Adipocyte (in vitro differentiated cells): ENCODE measurements at regions not wholly inside any gene's neighbourhood (a gene's known extent, or its start where the extent isn't known, plus 50 kb on each side); places are given as distances from the start of the nearest gene placed in this dataset.
"Not testable (repeated sequence)": the region's sequence is repeated elsewhere in the genome, so short reads cannot be mapped to it uniquely, and the experiment has no call there.

Experiments
- DNase-seq: peaks from one replicate; pipeline ENCODE4 v3.0.0-alpha.2; 2015; ENCODE audit warnings: low read depth
- H3K27me3 ChIP-seq: replicated peaks from 2 replicates; pipeline ENCODE4 v1.7.0; 2013; ENCODE audit warnings: mild to moderate bottlenecking, low read length, moderate library complexity; ENCODE audit not compliant: control insufficient read depth, insufficient read depth
- H3K36me3 ChIP-seq: 2 replicates; pipeline ENCODE4 v1.7.0; 2013; ENCODE audit warnings: low read length, mild to moderate bottlenecking, moderate library complexity; ENCODE audit not compliant: control insufficient read depth, insufficient read depth, severe bottlenecking
- H3K4me1 ChIP-seq: 2 replicates; pipeline ENCODE4 v1.7.0; 2013; ENCODE audit warnings: mild to moderate bottlenecking, low read length, moderate library complexity; ENCODE audit not compliant: control insufficient read depth, insufficient read depth
- H3K4me3 ChIP-seq: 2 replicates; pipeline ENCODE4 v1.7.0; 2013; ENCODE audit warnings: mild to moderate bottlenecking, low read length, moderate library complexity
- H3K9ac ChIP-seq: 2 replicates; pipeline ENCODE4 v1.7.0; 2013; ENCODE audit warnings: mild to moderate bottlenecking, low read length, moderate library complexity
- H3K9me3 ChIP-seq: 2 replicates; pipeline ENCODE4 v1.7.0; 2013; ENCODE audit warnings: mild to moderate bottlenecking, low read length, moderate library complexity; ENCODE audit not compliant: control insufficient read depth

- not testable (repeated sequence) for DNase-seq, H3K9ac ChIP-seq, H3K27me3 ChIP-seq, H3K36me3 ChIP-seq, H3K4me1 ChIP-seq, H3K9me3 ChIP-seq
- H3K4me3 ChIP-seq, result peak overlapping the region; percentile 54
Measured at GRCh38 chr1:143424491-143425032, 547.2 kb downstream of the FAM72C start.

GRCh38 chr1:143423832-143424231, 548.0 kb downstream of the FAM72C start:
- H3K4me1 ChIP-seq, DNase-seq, H3K36me3 ChIP-seq, H3K27me3 ChIP-seq, H3K9me3 ChIP-seq, H3K4me3 ChIP-seq: not testable (repeated sequence)
- H3K9ac ChIP-seq, result peak overlapping the region; percentile 49

- H3K36me3 ChIP-seq, H3K27me3 ChIP-seq, H3K4me1 ChIP-seq, DNase-seq, H3K9me3 ChIP-seq, H3K4me3 ChIP-seq, H3K9ac ChIP-seq: not testable (repeated sequence)
Measured at GRCh38 chr1:143421290-143421689, 550.5 kb downstream of the FAM72C start.
